Ovary (tissue), 3 donors: ENCODE measurements at regions not wholly inside any gene's neighbourhood (a gene's known extent, or its start where the extent isn't known, plus 50 kb on each side); places are given as distances from the start of the nearest gene placed in this dataset.

Source experiments
- EP300 ChIP-seq: sonication (generic); formaldehyde crosslinking; IDR thresholded peaks from one replicate; pipeline ENCODE4 v1.6.1; 2017; ENCODE audit warnings: antibody characterized with exemption
- POLR2A ChIP-seq: fragments of 450-650 bp; IDR thresholded peaks from one replicate; pipeline ENCODE4 v1.6.1; 2017; ENCODE audit warnings: antibody characterized with exemption, mild to moderate bottlenecking, moderate library complexity
- TF ChIP-seq, protein P1 (sequence below), 3 donors: fragments of 450-650 bp in 2 of 3; fragments of 200-600 bp in 1 of 3; IDR thresholded peaks; one replicate each; pipeline versions ENCODE4 v1.5.1 to v1.8.0; 2016 to 2022; ENCODE audit warnings: antibody characterized with exemption in 3 of 3, mild to moderate bottlenecking in 1 of 3
- donor health status: DM: no; HTN: no; CAD: no.

DNA sequence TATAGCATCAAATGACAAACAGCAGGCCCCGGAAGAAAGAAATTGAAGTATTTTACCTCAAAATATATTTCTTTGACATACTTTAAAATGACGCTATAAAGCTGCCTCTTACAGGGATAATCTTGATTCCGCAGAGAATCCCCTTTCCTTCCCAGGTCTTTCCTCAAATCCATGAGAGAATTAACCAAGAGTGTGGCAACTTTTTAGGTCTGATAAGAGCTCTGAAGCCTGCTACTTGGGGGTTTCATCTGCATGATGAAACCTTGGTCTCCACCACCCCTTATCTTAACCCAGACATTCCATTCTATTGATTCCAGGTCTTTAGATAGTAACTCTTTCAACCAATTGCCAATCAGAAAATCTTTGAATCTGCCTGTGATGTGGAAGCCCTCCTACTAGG is 173.8 kb downstream of the CEMIP2 start:
- TF ChIP-seq, protein P1, sequence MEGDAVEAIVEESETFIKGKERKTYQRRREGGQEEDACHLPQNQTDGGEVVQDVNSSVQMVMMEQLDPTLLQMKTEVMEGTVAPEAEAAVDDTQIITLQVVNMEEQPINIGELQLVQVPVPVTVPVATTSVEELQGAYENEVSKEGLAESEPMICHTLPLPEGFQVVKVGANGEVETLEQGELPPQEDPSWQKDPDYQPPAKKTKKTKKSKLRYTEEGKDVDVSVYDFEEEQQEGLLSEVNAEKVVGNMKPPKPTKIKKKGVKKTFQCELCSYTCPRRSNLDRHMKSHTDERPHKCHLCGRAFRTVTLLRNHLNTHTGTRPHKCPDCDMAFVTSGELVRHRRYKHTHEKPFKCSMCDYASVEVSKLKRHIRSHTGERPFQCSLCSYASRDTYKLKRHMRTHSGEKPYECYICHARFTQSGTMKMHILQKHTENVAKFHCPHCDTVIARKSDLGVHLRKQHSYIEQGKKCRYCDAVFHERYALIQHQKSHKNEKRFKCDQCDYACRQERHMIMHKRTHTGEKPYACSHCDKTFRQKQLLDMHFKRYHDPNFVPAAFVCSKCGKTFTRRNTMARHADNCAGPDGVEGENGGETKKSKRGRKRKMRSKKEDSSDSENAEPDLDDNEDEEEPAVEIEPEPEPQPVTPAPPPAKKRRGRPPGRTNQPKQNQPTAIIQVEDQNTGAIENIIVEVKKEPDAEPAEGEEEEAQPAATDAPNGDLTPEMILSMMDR (IDR thresholded peaks at IDR 0.05), result no peak
- no peak for TF ChIP-seq POLR2A
- no peak for TF ChIP-seq EP300
